DND-41 (cell line): ENCODE measurements at regions not wholly inside any gene's neighbourhood (a gene's known extent, or its start where the extent isn't known, plus 50 kb on each side); places are given as distances from the start of the nearest gene placed in this dataset.

ENCODE experiments used
- ATAC-seq: fragments of 200-7000 bp; cut with Tn5 transposase; 3 replicates; pipeline ENCODE4 v1.9.1; 2021; ENCODE audit warnings: low read depth; ENCODE audit not compliant: insufficient read depth
- DNase-seq: peaks from one replicate; pipeline ENCODE4 v3.0.0-alpha.2; 2020
- H2AFZ ChIP-seq: 2 replicates; pipeline ENCODE4 v1.6.0; 2012; ENCODE audit warnings: low read depth, low read length
- H3K27ac ChIP-seq: 2 replicates; pipeline ENCODE4 v1.5.1; 2012; ENCODE audit warnings: low read length, inconsistent platforms
- H3K27me3 ChIP-seq: fragments of 200-600 bp; sonication (generic); 2 replicates; pipeline ENCODE4 v1.6.0; 2012; ENCODE audit warnings: low read length, mild to moderate bottlenecking, inconsistent platforms; ENCODE audit not compliant: insufficient read depth, poor library complexity
- H3K36me3 ChIP-seq: 2 replicates; pipeline ENCODE4 v1.5.1; 2012; ENCODE audit warnings: low read length, inconsistent platforms; ENCODE audit not compliant: insufficient read depth
- H3K4me1 ChIP-seq: 2 replicates; pipeline ENCODE4 v1.5.1; 2012; ENCODE audit warnings: mild to moderate bottlenecking, low read length; ENCODE audit not compliant: insufficient read depth
- H3K4me2 ChIP-seq: 2 replicates; pipeline ENCODE4 v1.6.0; 2012; ENCODE audit warnings: mild to moderate bottlenecking, moderate library complexity, low read length, inconsistent platforms; ENCODE audit not compliant: insufficient read depth
- H3K4me3 ChIP-seq, 2 experiments: fragments of 200-600 bp in 1 of 2; shearing (Covaris generic) in 1 of 2; 2 replicates each; pipeline ENCODE4 v1.5.1; 2012 to 2016; ENCODE audit warnings: inconsistent platforms in 2 of 2, low read length in 2 of 2, mild to moderate bottlenecking in 2 of 2, low read depth in 1 of 2, moderate library complexity in 1 of 2
- H3K79me2 ChIP-seq: 2 replicates; pipeline ENCODE4 v1.6.0; 2012; ENCODE audit warnings: low read length, inconsistent platforms; ENCODE audit not compliant: insufficient read depth
- H3K9ac ChIP-seq: 2 replicates; pipeline ENCODE4 v1.6.0; 2012; ENCODE audit warnings: low read depth, mild to moderate bottlenecking, inconsistent platforms, low read length, moderate library complexity
- H3K9me3 ChIP-seq: 2 replicates; pipeline ENCODE4 v1.5.1; 2012; ENCODE audit warnings: low read length, moderate library complexity, mild to moderate bottlenecking, inconsistent platforms; ENCODE audit not compliant: insufficient read depth, severe bottlenecking
- H4K20me1 ChIP-seq: 2 replicates; pipeline ENCODE4 v1.6.0; 2012; ENCODE audit warnings: low read length; ENCODE audit not compliant: insufficient read depth
- CTCF ChIP-seq: IDR thresholded peaks from 2 replicates; pipeline ENCODE4 v1.5.1; 2012; ENCODE audit warnings: borderline replicate concordance, low read length, moderate library complexity, mild to moderate bottlenecking; ENCODE audit not compliant: poor library complexity, severe bottlenecking; ENCODE audit errors: extremely low read depth
- EZH2 ChIP-seq: IDR thresholded peaks from 3 replicates; pipeline ENCODE4 v1.6.1; 2012; ENCODE audit warnings: borderline replicate concordance, low read depth, mild to moderate bottlenecking, moderate library complexity, low read length, inconsistent platforms; ENCODE audit not compliant: severe bottlenecking

GRCh38 chr2:54020793-54021414 is 50.1 kb upstream of the PSME4 start:
- H3K36me3 ChIP-seq = peaks cover 4% of the 10 kb centered on the region; the same call in 1 of the 2 replicates
- H3K4me3 ChIP-seq = no peak overlapping the region
- no peaks in the 10 kb centered on the region for H4K20me1 ChIP-seq
- H3K4me2 ChIP-seq = no peak overlapping the region
- no peak overlapping the region for H3K9ac ChIP-seq
- TF ChIP-seq CTCF (no peak), EZH2 (no peak)
- H3K27ac ChIP-seq = no peak overlapping the region
- ATAC-seq = no peak
- H3K27me3 ChIP-seq = no peaks in the 10 kb centered on the region
- H3K79me2 ChIP-seq = no peaks in the 10 kb centered on the region
- no peak overlapping the region for H2AFZ ChIP-seq
- DNase-seq = no peak
- H3K9me3 ChIP-seq = peaks cover 13% of the 10 kb centered on the region
- H3K4me1 ChIP-seq = no peaks in the 10 kb centered on the region
